ENCODE measurements at regions not wholly inside any gene's neighbourhood (a gene's known extent, or its start where the extent isn't known, plus 50 kb on each side); places are given as distances from the start of the nearest gene placed in this dataset.

DNA sequence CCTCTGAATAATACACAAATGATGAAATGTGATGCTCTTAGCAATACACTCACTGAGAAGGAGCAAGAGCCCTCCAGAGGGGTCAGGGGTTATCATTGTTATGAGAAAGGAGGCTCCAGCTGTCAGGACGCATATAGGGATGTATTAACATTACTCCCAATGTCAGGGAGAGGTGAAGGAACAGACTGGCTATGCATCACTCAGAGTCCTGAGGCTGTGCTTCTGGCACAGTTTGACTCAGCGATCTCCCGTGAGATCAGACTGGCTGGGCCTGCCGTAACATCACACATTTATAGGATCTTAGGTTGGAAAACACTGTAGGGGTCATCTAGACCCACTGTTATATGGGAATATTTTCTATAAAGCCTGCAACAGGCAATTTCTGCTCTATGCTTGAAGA lies 226.5 kb upstream of the GLRA1 start:
- Mint-ChIP-seq H3K27me3 (ENCODE audit: insufficient read depth) (peaks cover 1% of the 10 kb centered on the region), H3K4me1 (ENCODE audit: low read depth) (no peaks in the 10 kb centered on the region), H3K36me3 (ENCODE audit: low read depth) (no peaks in the 10 kb centered on the region), H3K27ac (no peak overlapping the region), H3K4me3 (no peak overlapping the region), H3K9me3 (peaks cover 4% of the 10 kb centered on the region)
- intact Hi-C loops (cut with micrococcal nuclease), result no loop called here
- no peak for DNase-seq (ENCODE audit: low spot score)

DNA sequence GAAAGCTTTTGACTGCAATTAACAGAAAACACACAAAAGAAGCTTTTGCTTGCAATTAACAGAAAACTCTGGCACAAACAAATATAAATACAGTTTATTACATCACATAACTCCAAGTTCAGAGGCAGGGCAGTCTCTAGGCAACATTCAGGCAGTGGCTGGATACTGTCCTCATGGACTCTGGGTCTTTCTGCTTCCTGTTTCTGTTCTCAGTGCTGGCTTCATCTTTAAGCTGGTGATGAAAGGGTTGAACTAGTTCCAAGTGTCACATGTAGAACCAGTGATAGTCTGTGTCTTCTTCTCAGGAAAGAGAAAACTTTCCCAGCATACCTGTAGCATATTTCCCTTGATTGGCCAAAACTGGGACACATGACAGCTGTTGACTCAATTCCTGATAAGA lies 222.6 kb upstream of the GLRA1 start:
- Mint-ChIP-seq H3K4me1 (ENCODE audit: low read depth) (no peaks in the 10 kb centered on the region), H3K9me3 (no peaks in the 10 kb centered on the region), H3K4me3 (no peak overlapping the region), H3K27me3 (ENCODE audit: insufficient read depth) (peaks cover 1% of the 10 kb centered on the region), H3K36me3 (ENCODE audit: low read depth) (no peaks in the 10 kb centered on the region), H3K27ac (no peak overlapping the region)
- DNase-seq (ENCODE audit: low spot score), result no peak
- intact Hi-C loops (cut with micrococcal nuclease), result no loop called here

DNA sequence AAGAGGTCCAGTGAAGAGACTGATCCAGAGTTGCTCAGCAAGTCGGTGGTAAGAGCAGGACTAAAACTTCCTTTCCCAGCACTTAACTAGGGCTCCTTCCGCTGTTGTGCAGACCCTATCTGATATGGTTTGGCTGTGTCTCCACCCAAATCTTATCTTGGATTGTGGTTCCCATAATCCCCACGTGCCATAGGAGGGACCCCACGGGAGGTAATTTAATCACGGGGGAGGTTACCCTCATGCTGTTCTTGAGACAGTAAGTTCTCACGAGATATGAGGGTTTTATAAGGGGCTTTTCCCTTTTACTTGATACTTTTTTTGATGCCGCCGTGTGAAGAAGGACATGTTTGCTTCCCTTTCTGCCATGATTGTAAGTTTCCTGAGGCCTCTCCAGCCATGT lies 221.9 kb upstream of the GLRA1 start:
- peaks cover 1% of the 10 kb centered on the region for H3K27me3 Mint-ChIP-seq (ENCODE audit: insufficient read depth)
- intact Hi-C loops (cut with micrococcal nuclease), result no loop called here
- no peaks in the 10 kb centered on the region for H3K36me3 Mint-ChIP-seq (ENCODE audit: low read depth)
- DNase-seq (ENCODE audit: low spot score), result no peak
- no peak overlapping the region for H3K4me3 Mint-ChIP-seq
- no peaks in the 10 kb centered on the region for H3K4me1 Mint-ChIP-seq (ENCODE audit: low read depth)
- H3K9me3 Mint-ChIP-seq, result no peaks in the 10 kb centered on the region
- no peak overlapping the region for H3K27ac Mint-ChIP-seq

DNA sequence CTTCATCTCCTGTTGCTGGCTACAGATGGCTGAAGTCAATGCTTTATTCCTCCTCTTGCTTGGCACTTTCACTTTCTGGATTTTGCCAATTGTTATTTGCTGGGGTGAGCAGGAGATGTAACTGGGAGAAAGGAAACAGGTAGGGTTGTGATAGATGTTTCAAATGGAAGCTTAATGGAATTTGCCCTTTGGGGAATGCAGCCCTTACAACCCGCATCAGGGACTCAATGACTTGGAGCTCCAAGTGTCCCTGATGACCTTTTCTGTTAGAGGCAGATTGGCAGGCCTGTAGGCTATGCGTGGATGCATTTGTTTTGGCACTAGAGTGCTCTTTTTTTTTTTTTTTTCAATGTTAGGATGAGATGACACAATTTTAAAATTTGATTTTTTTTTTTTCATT lies 219.9 kb upstream of the GLRA1 start:
- intact Hi-C loops (cut with micrococcal nuclease), result loop anchor here (5.0 kb wide), 1 partner anchor 697 kb away; the partner anchor contains the start of gene SLC36A1
- Mint-ChIP-seq H3K4me1 (ENCODE audit: low read depth) (no peaks in the 10 kb centered on the region), H3K27ac (no peak overlapping the region), H3K36me3 (ENCODE audit: low read depth) (no peaks in the 10 kb centered on the region), H3K9me3 (no peaks in the 10 kb centered on the region), H3K4me3 (no peak overlapping the region), H3K27me3 (ENCODE audit: insufficient read depth) (no peaks in the 10 kb centered on the region)
- no peak for DNase-seq (ENCODE audit: low spot score)

DNA sequence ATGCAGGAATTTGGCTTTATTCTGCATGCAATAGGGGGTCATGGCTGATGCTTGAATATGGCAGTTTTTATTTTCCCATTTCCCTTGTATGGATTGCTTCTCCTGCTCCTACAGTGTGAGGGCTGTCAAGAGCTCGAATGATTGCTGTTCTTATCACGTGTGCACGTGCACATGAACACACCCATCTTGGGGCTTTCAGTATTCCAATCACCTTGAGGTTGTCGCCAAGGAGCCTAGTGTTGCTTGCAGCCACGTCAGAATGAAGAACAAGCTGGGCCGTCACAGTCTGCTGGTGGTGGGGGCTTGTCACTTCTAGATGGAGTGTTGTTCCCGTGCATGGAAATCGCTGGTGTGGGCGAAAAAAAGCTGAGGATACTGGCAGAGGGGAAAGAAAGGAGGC lies 219.4 kb upstream of the GLRA1 start:
- Mint-ChIP-seq H3K36me3 (ENCODE audit: low read depth) (no peaks in the 10 kb centered on the region), H3K27me3 (ENCODE audit: insufficient read depth) (no peaks in the 10 kb centered on the region), H3K4me3 (no peak overlapping the region), H3K4me1 (ENCODE audit: low read depth) (no peaks in the 10 kb centered on the region), H3K27ac (no peak overlapping the region), H3K9me3 (no peaks in the 10 kb centered on the region)
- DNase-seq (ENCODE audit: low spot score), result no peak
- intact Hi-C loops (cut with micrococcal nuclease), result loop anchor here (5.0 kb wide), 1 partner anchor 697 kb away; the partner anchor contains the start of gene SLC36A1

DNA sequence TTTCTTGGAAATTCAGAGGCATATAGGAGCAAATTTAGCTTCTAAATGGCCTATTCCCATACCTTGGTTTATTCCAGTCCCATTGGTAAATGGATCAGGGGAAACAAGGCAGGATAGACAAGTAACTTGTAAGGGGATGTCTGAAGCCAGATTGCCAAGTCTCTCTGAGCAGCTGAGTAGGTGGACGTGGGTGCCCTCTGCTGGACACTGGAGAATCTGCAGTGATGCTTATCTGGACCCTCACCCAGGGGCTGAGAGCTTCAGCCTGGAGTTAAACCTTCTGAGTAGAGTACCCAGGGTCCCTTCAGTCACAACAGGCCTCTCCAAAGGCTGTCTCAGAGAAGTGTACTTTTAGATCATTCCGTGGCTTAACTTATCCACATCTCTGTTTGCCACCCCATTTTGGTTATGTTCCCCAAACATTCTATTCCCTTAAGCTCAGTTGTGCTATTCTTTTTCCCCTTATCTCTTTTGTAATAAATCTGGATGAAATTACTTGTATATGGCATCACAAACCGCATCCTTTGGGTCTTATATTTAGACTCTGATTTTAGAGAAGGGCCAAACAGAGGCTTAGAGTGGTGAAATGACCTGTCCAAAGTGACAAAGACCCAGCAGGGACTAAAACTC lies 218.3 kb upstream of the GLRA1 start:
- peak; percentile 21 for DNase-seq (ENCODE audit: low spot score)
- H3K4me1 Mint-ChIP-seq (ENCODE audit: low read depth), result no peaks in the 10 kb centered on the region
- intact Hi-C loops (cut with micrococcal nuclease), result loop anchor here (1.0 to 5.0 kb wide), 3 partner anchors 318 to 696 kb away; partner anchors contain the start of gene SLC36A1
- H3K36me3 Mint-ChIP-seq (ENCODE audit: low read depth), result no peaks in the 10 kb centered on the region
- peaks cover 2% of the 10 kb centered on the region for H3K27me3 Mint-ChIP-seq (ENCODE audit: insufficient read depth)
- H3K9me3 Mint-ChIP-seq, result no peaks in the 10 kb centered on the region
- H3K4me3 Mint-ChIP-seq, result no peak overlapping the region
- H3K27ac Mint-ChIP-seq, result no peak overlapping the region

DNA sequence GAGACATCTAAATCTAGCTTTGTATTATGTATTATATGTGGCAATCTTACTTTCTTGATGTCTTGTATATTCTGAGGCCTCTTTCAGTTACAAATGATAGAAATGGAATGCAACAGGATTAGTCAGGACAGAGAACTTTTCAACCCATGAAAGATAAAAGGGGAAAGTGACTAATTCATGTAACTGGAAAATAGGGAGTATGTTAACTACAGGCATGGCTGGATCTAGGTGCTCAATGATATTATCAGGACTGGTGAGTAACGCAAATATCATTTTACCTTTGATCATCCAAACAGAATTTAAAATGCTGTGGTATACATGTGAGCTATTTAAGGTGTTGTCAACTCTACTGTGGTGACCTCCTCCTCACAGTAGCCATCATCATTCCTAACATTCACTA lies 215.7 kb upstream of the GLRA1 start:
- H3K4me3 Mint-ChIP-seq, result no peak overlapping the region
- no peak overlapping the region for H3K27ac Mint-ChIP-seq
- intact Hi-C loops (cut with micrococcal nuclease), result loop anchor here (5.0 kb wide), 1 partner anchor 693 kb away; the partner anchor contains the start of gene SLC36A1
- no peaks in the 10 kb centered on the region for H3K9me3 Mint-ChIP-seq
- H3K27me3 Mint-ChIP-seq (ENCODE audit: insufficient read depth), result peaks cover 2% of the 10 kb centered on the region
- H3K4me1 Mint-ChIP-seq (ENCODE audit: low read depth), result no peaks in the 10 kb centered on the region
- no peaks in the 10 kb centered on the region for H3K36me3 Mint-ChIP-seq (ENCODE audit: low read depth)
- DNase-seq (ENCODE audit: low spot score), result no peak

DNA sequence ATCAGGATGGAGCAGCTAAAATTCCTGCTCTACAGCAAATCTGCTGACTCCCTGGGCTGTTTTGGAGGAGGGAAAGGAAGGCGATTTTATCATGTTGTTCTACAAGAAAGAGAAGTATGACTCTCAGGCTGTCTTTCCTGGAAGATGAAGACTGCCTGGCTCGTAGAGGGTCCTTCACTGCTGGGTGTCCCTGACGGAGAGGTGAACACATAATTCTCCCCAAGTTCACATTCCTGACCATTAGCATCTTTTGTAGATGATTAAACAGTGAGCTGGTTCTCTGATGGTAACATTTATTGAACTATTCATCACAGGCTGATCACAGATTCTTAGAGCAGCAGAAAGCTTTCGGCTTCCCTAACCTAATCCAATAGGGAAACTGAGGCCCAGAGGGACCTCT lies 212.4 kb upstream of the GLRA1 start:
- Mint-ChIP-seq H3K4me1 (ENCODE audit: low read depth) (no peaks in the 10 kb centered on the region), H3K36me3 (ENCODE audit: low read depth) (no peaks in the 10 kb centered on the region), H3K27ac (no peak overlapping the region), H3K9me3 (no peaks in the 10 kb centered on the region), H3K4me3 (no peak overlapping the region), H3K27me3 (ENCODE audit: insufficient read depth) (peaks cover 7% of the 10 kb centered on the region)
- intact Hi-C loops (cut with micrococcal nuclease), result no loop called here
- DNase-seq (ENCODE audit: low spot score), result no peak

DNA sequence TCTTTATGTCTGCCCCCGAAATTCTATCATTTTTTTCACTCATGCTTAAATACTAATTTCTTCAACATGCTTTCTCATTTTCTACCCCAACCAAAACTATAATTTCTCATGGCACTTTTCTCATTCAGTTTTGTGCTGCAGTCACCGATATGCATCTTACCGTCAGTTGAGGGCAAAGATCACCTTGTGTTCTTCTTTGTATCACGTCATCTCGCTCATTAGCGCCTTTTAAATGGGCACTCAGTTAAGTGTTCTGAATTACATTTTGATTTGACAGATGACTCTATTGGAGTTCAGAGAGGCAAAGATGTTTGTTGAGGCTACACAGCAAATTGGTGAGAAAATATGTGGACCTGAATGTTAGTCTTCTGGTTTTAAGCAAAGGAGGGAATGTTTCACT lies 211.7 kb upstream of the GLRA1 start:
- Mint-ChIP-seq H3K9me3 (no peaks in the 10 kb centered on the region), H3K36me3 (ENCODE audit: low read depth) (no peaks in the 10 kb centered on the region), H3K27ac (no peak overlapping the region), H3K4me1 (ENCODE audit: low read depth) (no peaks in the 10 kb centered on the region), H3K4me3 (no peak overlapping the region), H3K27me3 (ENCODE audit: insufficient read depth) (peaks cover 7% of the 10 kb centered on the region)
- intact Hi-C loops (cut with micrococcal nuclease), result no loop called here
- DNase-seq (ENCODE audit: low spot score), result no peak

DNA sequence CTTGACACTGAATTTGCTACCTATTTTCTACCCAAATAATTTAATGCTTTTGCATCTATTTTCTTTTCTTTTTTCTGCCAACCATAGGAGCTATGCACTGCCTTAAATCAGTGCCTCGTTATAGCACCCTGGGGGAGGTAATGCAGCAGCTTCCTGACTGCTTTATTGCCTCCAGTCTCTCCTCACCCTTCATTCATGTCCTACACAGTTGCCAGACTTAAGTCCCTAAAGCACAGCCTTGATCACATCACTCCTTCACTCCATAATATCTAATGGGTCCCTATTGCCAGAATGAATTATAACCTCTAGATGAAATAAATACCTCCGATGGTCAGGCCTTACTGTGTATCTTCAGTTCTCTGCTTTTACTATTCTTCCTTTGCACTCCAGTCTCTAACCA lies 211.2 kb upstream of the GLRA1 start:
- intact Hi-C loops (cut with micrococcal nuclease), result no loop called here
- no peak for DNase-seq (ENCODE audit: low spot score)
- Mint-ChIP-seq H3K4me3 (no peak overlapping the region), H3K27me3 (ENCODE audit: insufficient read depth) (peaks cover 7% of the 10 kb centered on the region), H3K36me3 (ENCODE audit: low read depth) (no peaks in the 10 kb centered on the region), H3K9me3 (no peaks in the 10 kb centered on the region), H3K4me1 (ENCODE audit: low read depth) (no peaks in the 10 kb centered on the region), H3K27ac (no peak overlapping the region)

DNA sequence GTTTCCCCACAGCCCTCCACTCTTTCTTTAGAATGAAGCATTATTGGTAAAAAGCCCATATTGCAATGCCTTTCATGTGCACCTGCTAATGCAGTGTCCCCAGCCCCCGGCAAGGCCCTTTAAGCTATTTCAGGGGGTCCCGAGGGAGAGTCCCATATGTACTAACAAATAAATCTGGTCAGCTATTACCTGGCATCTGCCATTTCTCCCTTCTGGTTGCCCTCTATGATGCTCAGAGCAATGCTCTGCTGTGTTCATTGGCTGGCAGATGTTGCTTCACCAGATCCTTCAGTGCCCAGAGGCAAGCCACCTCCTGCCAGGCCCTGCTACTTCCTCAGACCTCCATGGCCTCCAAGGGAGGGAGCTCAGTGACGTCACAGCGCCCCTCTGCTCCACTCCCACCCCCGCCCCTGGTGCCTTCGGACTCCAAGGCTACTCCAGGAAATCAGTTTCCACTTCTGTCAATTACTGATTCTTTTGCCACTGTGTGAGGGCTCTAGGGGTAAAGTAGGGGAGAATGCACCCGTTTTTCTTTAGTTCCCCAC lies 201.1 kb upstream of the GLRA1 start:
- Mint-ChIP-seq H3K4me1 (ENCODE audit: low read depth) (no peaks in the 10 kb centered on the region), H3K36me3 (ENCODE audit: low read depth) (no peaks in the 10 kb centered on the region), H3K27ac (no peak overlapping the region), H3K9me3 (no peaks in the 10 kb centered on the region), H3K4me3 (no peak overlapping the region), H3K27me3 (ENCODE audit: insufficient read depth) (peaks cover 2% of the 10 kb centered on the region)
- intact Hi-C loops (cut with micrococcal nuclease), result no loop called here
- no peak for DNase-seq (ENCODE audit: low spot score)

DNA sequence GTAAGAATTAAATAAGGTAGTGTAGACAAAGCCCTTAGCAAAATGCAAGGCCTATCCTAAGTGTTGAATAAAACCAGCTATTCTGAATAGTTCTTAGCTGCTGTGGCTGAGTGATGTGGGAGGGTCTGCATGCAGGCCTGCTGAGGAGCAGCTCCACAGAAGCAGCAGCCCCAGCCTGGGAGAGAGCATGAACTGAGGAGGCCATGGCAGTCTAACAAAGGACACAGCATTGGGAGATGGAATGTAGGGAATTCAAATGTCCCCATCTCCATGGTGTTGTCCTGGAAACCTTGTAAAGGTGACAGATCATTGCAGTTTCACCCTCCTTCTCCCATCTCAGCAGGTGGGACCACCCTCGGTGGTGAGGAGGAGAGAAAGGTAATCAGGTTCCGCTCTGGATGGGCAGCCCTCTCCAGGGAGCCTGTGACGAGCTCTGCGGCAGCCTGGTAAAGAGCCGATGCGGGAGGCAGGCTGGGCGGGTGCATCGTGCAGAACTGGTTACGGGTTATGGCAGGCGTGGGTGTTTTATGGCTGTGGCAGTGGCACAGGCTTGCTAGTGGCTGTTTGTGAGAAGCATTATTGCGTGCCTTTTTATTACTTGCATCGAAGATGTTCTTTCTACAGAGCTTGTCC lies 199.9 kb upstream of the GLRA1 start:
- DNase-seq (ENCODE audit: low spot score), result no peak
- intact Hi-C loops (cut with micrococcal nuclease), result no loop called here
- Mint-ChIP-seq H3K36me3 (ENCODE audit: low read depth) (no peaks in the 10 kb centered on the region), H3K27me3 (ENCODE audit: insufficient read depth) (peaks cover 2% of the 10 kb centered on the region), H3K4me3 (no peak overlapping the region), H3K4me1 (ENCODE audit: low read depth) (no peaks in the 10 kb centered on the region), H3K9me3 (no peaks in the 10 kb centered on the region), H3K27ac (no peak overlapping the region)

DNA sequence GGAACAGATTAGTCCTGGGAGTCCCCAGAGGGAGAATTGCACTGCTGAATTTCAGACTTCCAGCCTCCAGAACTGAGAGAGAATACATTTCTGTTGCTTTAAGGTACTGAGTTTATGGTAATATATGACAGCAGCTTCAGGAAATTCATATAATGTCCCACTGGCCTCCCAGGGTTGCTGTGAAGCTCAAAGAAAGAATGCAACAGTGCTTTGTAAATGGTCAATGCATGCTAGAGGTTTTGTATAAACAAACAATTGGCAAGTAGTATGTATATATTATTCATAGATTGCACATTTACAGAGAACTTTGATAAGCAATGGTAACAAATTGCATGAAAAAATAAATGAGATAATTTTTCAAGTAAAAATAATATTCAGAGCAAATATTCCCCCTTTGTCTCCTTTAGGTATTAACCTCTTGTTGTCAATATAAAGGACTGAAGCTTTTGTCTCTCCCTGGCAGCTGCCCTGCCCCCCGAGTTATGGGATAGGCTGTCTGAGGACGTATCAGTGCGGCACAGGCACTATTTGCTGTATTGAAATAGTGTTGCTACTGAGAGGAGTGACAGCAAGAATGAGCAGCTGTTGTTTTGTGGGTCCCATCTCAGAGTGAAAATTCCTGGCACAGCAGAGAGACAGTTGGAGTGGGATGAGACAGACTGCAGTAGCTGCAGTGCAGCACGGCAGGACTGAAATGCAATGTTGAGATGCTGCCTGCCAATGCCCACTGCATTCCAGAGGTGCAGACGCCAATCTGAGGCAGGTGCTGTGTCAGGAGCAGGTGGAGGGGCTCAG lies 194.2 kb upstream of the GLRA1 start:
- no peak for DNase-seq (ENCODE audit: low spot score)
- Mint-ChIP-seq H3K4me1 (ENCODE audit: low read depth) (no peaks in the 10 kb centered on the region), H3K4me3 (no peak overlapping the region), H3K27ac (no peak overlapping the region), H3K9me3 (no peaks in the 10 kb centered on the region), H3K27me3 (ENCODE audit: insufficient read depth) (peaks cover 6% of the 10 kb centered on the region), H3K36me3 (ENCODE audit: low read depth) (no peaks in the 10 kb centered on the region)
- intact Hi-C loops (cut with micrococcal nuclease), result no loop called here

All from activated T-helper 1 cell treated with anti-CD3 and anti-CD28 coated beads, Interleukin-12 subunit alpha, Interleukin-12 subunit beta, Interleukin-2, Interleukin-4 antibody, amounts not matched to agents 30 ng/mL and 10 ng/mL and 1 ng/mL, durations not matched to agents 14 hours and 24 hours and 36 hours (primary cell).